Neural cell (in vitro differentiated cells): ENCODE measurements at regions not wholly inside any gene's neighbourhood (a gene's known extent, or its start where the extent isn't known, plus 50 kb on each side); places are given as distances from the start of the nearest gene placed in this dataset.

Experiments used
- H2AFZ ChIP-seq: fragments of 200-600, 300-800 bp; sonication (generic), shearing (Covaris generic); 2 replicates; pipeline ENCODE4 v1.6.0; 2014; ENCODE audit warnings: low read depth, mild to moderate bottlenecking, antibody characterized with exemption, low read length, moderate library complexity
- H3F3A ChIP-seq: fragments of 200-600 bp; shearing (Covaris generic); 2 replicates; pipeline ENCODE4 v1.6.1; 2016; ENCODE audit warnings: mild to moderate bottlenecking, moderate library complexity, mixed read lengths, antibody characterized with exemption, low read length; ENCODE audit not compliant: insufficient read depth, poor library complexity, severe bottlenecking
- H3K27ac ChIP-seq: fragments of 200-600, 300-800 bp; sonication (generic), shearing (Covaris generic); 2 replicates; pipeline ENCODE4 v1.5.1; 2014; ENCODE audit warnings: mild to moderate bottlenecking, low read length, moderate library complexity
- H3K27me3 ChIP-seq: fragments of 300-800, 200-600 bp; sonication (generic), shearing (Covaris generic); 2 replicates; pipeline ENCODE4 v1.6.0; 2014; ENCODE audit warnings: mild to moderate bottlenecking, low read depth, low read length, moderate library complexity; ENCODE audit not compliant: insufficient read depth
- H3K36me3 ChIP-seq: fragments of 300-800, 200-600 bp; sonication (generic), shearing (Covaris generic); 2 replicates; pipeline ENCODE4 v1.5.1; 2014; ENCODE audit warnings: mild to moderate bottlenecking, antibody characterized with exemption, low read length, moderate library complexity; ENCODE audit not compliant: insufficient read depth
- H3K4me2 ChIP-seq: fragments of 300-800, 200-600 bp; sonication (generic), shearing (Covaris generic); 2 replicates; pipeline ENCODE4 v1.6.0; 2014; ENCODE audit warnings: mild to moderate bottlenecking, low read length
- H3K4me3 ChIP-seq: fragments of 300-800, 200-600 bp; sonication (generic), shearing (Covaris generic); 2 replicates; pipeline ENCODE4 v1.5.1; 2014; ENCODE audit warnings: mild to moderate bottlenecking, low read length, moderate library complexity
- H3K79me2 ChIP-seq: fragments of 200-600 bp; shearing (Covaris generic); replicated peaks from 2 replicates; pipeline ENCODE4 v1.6.0; 2014; ENCODE audit warnings: mild to moderate bottlenecking, low read length, moderate library complexity; ENCODE audit not compliant: insufficient read depth
- H3K9ac ChIP-seq: fragments of 300-800, 200-600 bp; sonication (generic), shearing (Covaris generic); 2 replicates; pipeline ENCODE4 v1.6.1; 2016; ENCODE audit warnings: mild to moderate bottlenecking, low read length, mixed read lengths
- H3K9me2 ChIP-seq: fragments of 200-600 bp; shearing (Covaris generic); 2 replicates; pipeline ENCODE4 v1.6.1; 2016; ENCODE audit warnings: mild to moderate bottlenecking, low read length, mixed read lengths; ENCODE audit not compliant: insufficient read depth
- H3K9me3 ChIP-seq: fragments of 200-600, 300-800 bp; sonication (generic), shearing (Covaris generic); 2 replicates; pipeline ENCODE4 v1.6.1; 2016; ENCODE audit warnings: mild to moderate bottlenecking, mixed run types, low read length, moderate library complexity, mixed read lengths
- H4K20me1 ChIP-seq: fragments of 200-600 bp; shearing (Covaris generic); 2 replicates; pipeline ENCODE4 v1.6.1; 2016; ENCODE audit warnings: mild to moderate bottlenecking, mixed run types; ENCODE audit not compliant: insufficient read depth
- EP300 ChIP-seq: fragments of 450-650 bp; conservative IDR thresholded peaks from 2 replicates; pipeline ENCODE4 v1.6.1; 2014; ENCODE audit warnings: antibody characterized with exemption, mild to moderate bottlenecking, moderate library complexity; ENCODE audit not compliant: poor library complexity, severe bottlenecking
- EZH2 ChIP-seq: fragments of 200-600, 300-800 bp; shearing (Covaris generic), sonication (generic); IDR thresholded peaks from 2 replicates; pipeline ENCODE4 v1.6.1; 2014; ENCODE audit warnings: antibody characterized with exemption, low read length, borderline replicate concordance, mild to moderate bottlenecking; ENCODE audit not compliant: insufficient read depth, poor library complexity, severe bottlenecking
- MXI1 ChIP-seq: fragments of 450-650 bp; conservative IDR thresholded peaks from 2 replicates; pipeline ENCODE4 v1.6.1; 2014; ENCODE audit warnings: antibody characterized with exemption, mild to moderate bottlenecking; ENCODE audit not compliant: poor library complexity, severe bottlenecking
- POLR2AphosphoS5 ChIP-seq: IDR thresholded peaks from 2 replicates; pipeline ENCODE4 v1.6.1; 2012
- RAD21 ChIP-seq: fragments of 450-650 bp; conservative IDR thresholded peaks from 2 replicates; pipeline ENCODE4 v1.6.1; 2014; ENCODE audit warnings: antibody characterized with exemption, mild to moderate bottlenecking, moderate library complexity
- SMC3 ChIP-seq: fragments of 450-650 bp; conservative IDR thresholded peaks from 2 replicates; pipeline ENCODE4 v1.6.1; 2014; ENCODE audit warnings: antibody characterized with exemption, mild to moderate bottlenecking, moderate library complexity; ENCODE audit not compliant: poor library complexity
- TAF1 ChIP-seq: IDR thresholded peaks from 2 replicates; pipeline ENCODE4 v1.6.1; 2012; ENCODE audit warnings: low read depth
- TF ChIP-seq, protein P1 (sequence below): fragments of 450-650 bp; IDR thresholded peaks from 2 replicates; pipeline ENCODE4 v1.5.1; 2014; ENCODE audit warnings: antibody characterized with exemption, mild to moderate bottlenecking, moderate library complexity; ENCODE audit not compliant: poor library complexity, severe bottlenecking
- TF ChIP-seq, protein P2 (sequence below): IDR thresholded peaks from 2 replicates; pipeline ENCODE4 v1.6.1; 2012; ENCODE audit warnings: borderline replicate concordance

GRCh38 chr14:61959348-61959747 is 197.1 kb downstream of the SNAPC1 start:
- no peaks in the 10 kb centered on the region for H4K20me1 ChIP-seq
- no peak overlapping the region for H3K4me2 ChIP-seq
- peaks cover 4% of the 10 kb centered on the region for H3F3A ChIP-seq
- no peaks in the 10 kb centered on the region for H3K27me3 ChIP-seq
- H3K9ac ChIP-seq, result no peak overlapping the region
- H2AFZ ChIP-seq, result no peak overlapping the region
- no peak for TF ChIP-seq EZH2
- TF ChIP-seq, protein P1, sequence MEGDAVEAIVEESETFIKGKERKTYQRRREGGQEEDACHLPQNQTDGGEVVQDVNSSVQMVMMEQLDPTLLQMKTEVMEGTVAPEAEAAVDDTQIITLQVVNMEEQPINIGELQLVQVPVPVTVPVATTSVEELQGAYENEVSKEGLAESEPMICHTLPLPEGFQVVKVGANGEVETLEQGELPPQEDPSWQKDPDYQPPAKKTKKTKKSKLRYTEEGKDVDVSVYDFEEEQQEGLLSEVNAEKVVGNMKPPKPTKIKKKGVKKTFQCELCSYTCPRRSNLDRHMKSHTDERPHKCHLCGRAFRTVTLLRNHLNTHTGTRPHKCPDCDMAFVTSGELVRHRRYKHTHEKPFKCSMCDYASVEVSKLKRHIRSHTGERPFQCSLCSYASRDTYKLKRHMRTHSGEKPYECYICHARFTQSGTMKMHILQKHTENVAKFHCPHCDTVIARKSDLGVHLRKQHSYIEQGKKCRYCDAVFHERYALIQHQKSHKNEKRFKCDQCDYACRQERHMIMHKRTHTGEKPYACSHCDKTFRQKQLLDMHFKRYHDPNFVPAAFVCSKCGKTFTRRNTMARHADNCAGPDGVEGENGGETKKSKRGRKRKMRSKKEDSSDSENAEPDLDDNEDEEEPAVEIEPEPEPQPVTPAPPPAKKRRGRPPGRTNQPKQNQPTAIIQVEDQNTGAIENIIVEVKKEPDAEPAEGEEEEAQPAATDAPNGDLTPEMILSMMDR, result no peak
- TF ChIP-seq, protein P2, sequence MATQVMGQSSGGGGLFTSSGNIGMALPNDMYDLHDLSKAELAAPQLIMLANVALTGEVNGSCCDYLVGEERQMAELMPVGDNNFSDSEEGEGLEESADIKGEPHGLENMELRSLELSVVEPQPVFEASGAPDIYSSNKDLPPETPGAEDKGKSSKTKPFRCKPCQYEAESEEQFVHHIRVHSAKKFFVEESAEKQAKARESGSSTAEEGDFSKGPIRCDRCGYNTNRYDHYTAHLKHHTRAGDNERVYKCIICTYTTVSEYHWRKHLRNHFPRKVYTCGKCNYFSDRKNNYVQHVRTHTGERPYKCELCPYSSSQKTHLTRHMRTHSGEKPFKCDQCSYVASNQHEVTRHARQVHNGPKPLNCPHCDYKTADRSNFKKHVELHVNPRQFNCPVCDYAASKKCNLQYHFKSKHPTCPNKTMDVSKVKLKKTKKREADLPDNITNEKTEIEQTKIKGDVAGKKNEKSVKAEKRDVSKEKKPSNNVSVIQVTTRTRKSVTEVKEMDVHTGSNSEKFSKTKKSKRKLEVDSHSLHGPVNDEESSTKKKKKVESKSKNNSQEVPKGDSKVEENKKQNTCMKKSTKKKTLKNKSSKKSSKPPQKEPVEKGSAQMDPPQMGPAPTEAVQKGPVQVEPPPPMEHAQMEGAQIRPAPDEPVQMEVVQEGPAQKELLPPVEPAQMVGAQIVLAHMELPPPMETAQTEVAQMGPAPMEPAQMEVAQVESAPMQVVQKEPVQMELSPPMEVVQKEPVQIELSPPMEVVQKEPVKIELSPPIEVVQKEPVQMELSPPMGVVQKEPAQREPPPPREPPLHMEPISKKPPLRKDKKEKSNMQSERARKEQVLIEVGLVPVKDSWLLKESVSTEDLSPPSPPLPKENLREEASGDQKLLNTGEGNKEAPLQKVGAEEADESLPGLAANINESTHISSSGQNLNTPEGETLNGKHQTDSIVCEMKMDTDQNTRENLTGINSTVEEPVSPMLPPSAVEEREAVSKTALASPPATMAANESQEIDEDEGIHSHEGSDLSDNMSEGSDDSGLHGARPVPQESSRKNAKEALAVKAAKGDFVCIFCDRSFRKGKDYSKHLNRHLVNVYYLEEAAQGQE, result no peak
- TF ChIP-seq MXI1, result no peak
- TF ChIP-seq POLR2AphosphoS5, result no peak
- TF ChIP-seq TAF1, result no peak
- no peak for TF ChIP-seq SMC3
- TF ChIP-seq RAD21, result no peak
- TF ChIP-seq EP300, result no peak
- H3K9me3 ChIP-seq, result no peaks in the 10 kb centered on the region
- H3K27ac ChIP-seq, result no peak overlapping the region
- no peak overlapping the region for H3K4me3 ChIP-seq
- no peaks in the 10 kb centered on the region for H3K9me2 ChIP-seq
- no peaks in the 10 kb centered on the region for H3K36me3 ChIP-seq
- no peaks in the 10 kb centered on the region for H3K79me2 ChIP-seq

DNA sequence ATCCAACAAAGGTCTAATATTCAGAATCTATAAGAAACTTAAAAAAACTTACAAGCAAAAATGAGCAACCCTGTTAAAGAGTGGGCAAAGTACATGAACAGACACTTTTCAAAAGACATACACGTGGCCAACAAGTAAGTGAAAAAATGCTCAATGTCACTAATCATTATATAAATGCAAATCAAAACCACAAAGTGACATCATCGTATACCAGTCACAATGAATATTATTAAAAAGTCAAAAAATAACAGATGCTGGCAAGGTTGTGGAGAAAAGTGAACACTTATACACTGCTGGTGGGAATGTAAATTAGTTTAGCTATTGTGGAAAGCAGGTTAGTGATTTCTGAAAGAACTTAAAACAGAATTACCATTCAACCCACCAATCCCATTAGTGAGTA is 199.1 kb downstream of the SNAPC1 start:
- no peak overlapping the region for H3K4me2 ChIP-seq
- no peaks in the 10 kb centered on the region for H4K20me1 ChIP-seq
- no peaks in the 10 kb centered on the region for H3K9me3 ChIP-seq
- H3K27ac ChIP-seq, result no peak overlapping the region
- H3K36me3 ChIP-seq, result no peaks in the 10 kb centered on the region
- H3K79me2 ChIP-seq, result no peaks in the 10 kb centered on the region
- no peaks in the 10 kb centered on the region for H3K27me3 ChIP-seq
- no peak overlapping the region for H3K9ac ChIP-seq
- no peak overlapping the region for H2AFZ ChIP-seq
- no peak overlapping the region for H3K4me3 ChIP-seq
- peaks cover 4% of the 10 kb centered on the region for H3F3A ChIP-seq
- TF ChIP-seq MXI1, result no peak
- TF ChIP-seq EZH2, result no peak
- TF ChIP-seq RAD21, result no peak
- no peak for TF ChIP-seq TAF1
- no peak for TF ChIP-seq POLR2AphosphoS5
- TF ChIP-seq, protein P1, result no peak
- TF ChIP-seq SMC3, result no peak
- TF ChIP-seq EP300, result no peak
- TF ChIP-seq, protein P2, result no peak
- no peaks in the 10 kb centered on the region for H3K9me2 ChIP-seq
